SK-N-SH (cell line): ENCODE measurements at regions not wholly inside any gene's neighbourhood (a gene's known extent, or its start where the extent isn't known, plus 50 kb on each side); places are given as distances from the start of the nearest gene placed in this dataset.

Experiments
- CTCF ChIP-seq: fragments of 200-600 bp; sonication (generic); IDR thresholded peaks from 2 replicates; pipeline ENCODE4 v1.6.1; 2017; ENCODE audit warnings: antibody characterized with exemption, mild to moderate bottlenecking, moderate library complexity
- SMC3 ChIP-seq: IDR thresholded peaks from 2 replicates; pipeline ENCODE4 v1.6.1; 2012; ENCODE audit warnings: low read depth, low read length, improper control_type of control experiment
- USF1 ChIP-seq: IDR thresholded peaks from 2 replicates; pipeline ENCODE4 v1.4.0; 2012; ENCODE audit warnings: low read depth, borderline replicate concordance

DNA sequence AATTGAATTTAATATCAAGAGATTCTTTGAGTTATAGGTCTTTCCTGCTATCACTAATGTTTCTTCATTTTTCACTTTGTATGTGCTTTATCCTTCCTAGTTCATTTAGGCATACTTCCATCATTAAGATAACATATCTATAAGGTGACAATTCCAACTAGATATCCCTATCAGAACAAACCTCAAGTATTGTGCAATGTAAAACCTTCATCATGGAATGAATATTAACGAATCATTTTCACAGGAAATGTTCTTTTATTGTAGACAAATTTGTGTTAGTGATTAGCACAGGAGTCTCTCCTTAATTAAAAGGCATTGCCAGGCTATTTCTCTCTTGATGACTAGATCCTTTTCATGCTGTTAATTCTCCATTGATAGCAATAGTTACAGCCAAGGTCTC is 236.5 kb upstream of the MME start:
- no peak for TF ChIP-seq USF1
- no peak for TF ChIP-seq SMC3
- no peak for TF ChIP-seq CTCF
